Spinal cord (tissue), 9 donors: ENCODE measurements at regions not wholly inside any gene's neighbourhood (a gene's known extent, or its start where the extent isn't known, plus 50 kb on each side); places are given as distances from the start of the nearest gene placed in this dataset.

Experiments
- DNase-seq, 6 donors: peaks; one replicate each; pipeline versions ENCODE4 v3.0.0 to v3.0.0-alpha.2; 2013 to 2015; ENCODE audit warnings: low spot score in 6 of 6, low read depth in 4 of 6
- H3K27ac ChIP-seq: one replicate; pipeline ENCODE4 v1.5.1; 2013; ENCODE audit warnings: low read depth, low read length, control low read depth
- H3K27me3 ChIP-seq: one replicate; pipeline ENCODE4 v1.6.1; 2013; ENCODE audit warnings: low read length; ENCODE audit not compliant: control insufficient read depth, insufficient read depth
- H3K36me3 ChIP-seq: one replicate; pipeline ENCODE4 v1.6.1; 2013; ENCODE audit warnings: low read length; ENCODE audit not compliant: control insufficient read depth, insufficient read depth
- H3K4me1 ChIP-seq: one replicate; pipeline ENCODE4 v1.6.1; 2013; ENCODE audit warnings: low read length; ENCODE audit not compliant: control insufficient read depth, insufficient read depth
- H3K4me3 ChIP-seq: one replicate; pipeline ENCODE4 v1.5.1; 2013; ENCODE audit warnings: low read depth, low read length, control low read depth
- H3K9me3 ChIP-seq: one replicate; pipeline ENCODE4 v1.6.1; 2013; ENCODE audit warnings: low read length; ENCODE audit not compliant: control insufficient read depth, insufficient read depth
- WGBS: methylation state at CpG from one replicate; pipeline ENCODE4 v1.1.5; 2013; ENCODE audit warnings: missing lambda C conversion rate; ENCODE audit not compliant: insufficient coverage; 5-methylcytosine and 5-hydroxymethylcytosine counted together
- donor health status: healthy.

DNA sequence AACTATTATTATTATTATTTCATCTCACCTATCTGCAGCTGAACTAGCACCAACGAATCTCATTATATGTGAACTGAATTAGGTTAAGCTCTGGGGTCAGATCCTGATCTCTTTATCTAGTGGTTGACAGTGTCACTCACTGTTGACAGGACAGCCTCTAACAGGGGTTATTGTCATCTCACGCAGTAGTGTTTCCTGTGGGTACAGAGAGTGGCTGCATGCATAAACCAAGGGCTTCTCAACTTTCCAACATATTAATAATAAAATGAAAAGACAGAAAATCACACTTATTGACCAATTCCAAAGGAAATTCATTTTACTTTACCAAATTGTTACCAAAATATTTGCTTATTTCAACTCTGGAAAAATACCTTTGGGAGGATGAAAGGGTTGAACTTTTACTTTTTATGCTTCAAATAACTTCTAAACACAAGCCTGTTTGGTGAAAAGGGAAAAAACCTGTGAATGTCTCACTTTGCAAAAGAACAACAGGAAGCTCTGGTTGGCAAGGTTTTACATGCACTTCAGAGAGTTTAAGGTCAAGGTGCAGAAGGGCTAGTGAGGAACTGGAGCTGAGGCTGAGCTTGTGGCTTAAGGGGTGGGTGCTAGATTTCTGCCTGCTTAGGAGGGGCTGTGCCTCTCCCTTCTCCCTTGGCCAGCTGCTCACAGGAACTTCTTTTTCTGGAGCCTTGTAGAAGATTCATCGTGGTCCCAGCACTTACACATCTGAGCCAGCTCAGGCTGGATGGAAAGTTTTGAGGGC lies 72.6 kb downstream of the CTAGE1 start:
- Histone ChIP-seq H3K36me3 (no peaks in the 10 kb centered on the region), H3K9me3 (no peaks in the 10 kb centered on the region), H3K27ac (no peak overlapping the region), H3K4me1 (peaks cover 18% of the 10 kb centered on the region), H3K27me3 (peaks cover 46% of the 10 kb centered on the region), H3K4me3 (no peak overlapping the region)
- WGBS: no CpG with 5 or more reads among the region's 3 CpGs
- no peak for DNase-seq

DNA sequence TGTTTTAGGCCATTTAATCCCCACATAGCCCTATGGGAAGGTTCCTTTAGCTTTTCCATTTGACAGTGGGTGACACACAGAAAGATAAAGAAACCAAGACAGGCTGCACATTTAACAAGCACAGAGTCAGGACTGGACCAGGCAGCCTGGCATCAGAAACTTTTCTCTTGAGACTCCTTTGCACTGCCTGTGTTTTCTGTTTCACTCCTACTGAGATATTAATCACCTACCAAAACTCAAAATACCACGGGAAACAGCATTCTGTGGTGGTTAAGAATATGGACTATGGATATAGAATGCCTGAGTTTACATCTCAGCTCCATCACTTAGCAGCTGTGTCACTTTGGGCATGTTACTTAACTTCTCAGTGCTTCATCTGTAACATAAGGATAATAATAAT lies 73.3 kb downstream of the CTAGE1 start:
- H3K27ac ChIP-seq: no peak overlapping the region
- peaks cover 40% of the 10 kb centered on the region for H3K27me3 ChIP-seq
- no peaks in the 10 kb centered on the region for H3K36me3 ChIP-seq
- no CpG with 5 or more reads among the region's 1 CpG for WGBS
- H3K4me1 ChIP-seq: peaks cover 18% of the 10 kb centered on the region
- no peak for DNase-seq
- H3K9me3 ChIP-seq: no peaks in the 10 kb centered on the region
- H3K4me3 ChIP-seq: no peak overlapping the region

DNA sequence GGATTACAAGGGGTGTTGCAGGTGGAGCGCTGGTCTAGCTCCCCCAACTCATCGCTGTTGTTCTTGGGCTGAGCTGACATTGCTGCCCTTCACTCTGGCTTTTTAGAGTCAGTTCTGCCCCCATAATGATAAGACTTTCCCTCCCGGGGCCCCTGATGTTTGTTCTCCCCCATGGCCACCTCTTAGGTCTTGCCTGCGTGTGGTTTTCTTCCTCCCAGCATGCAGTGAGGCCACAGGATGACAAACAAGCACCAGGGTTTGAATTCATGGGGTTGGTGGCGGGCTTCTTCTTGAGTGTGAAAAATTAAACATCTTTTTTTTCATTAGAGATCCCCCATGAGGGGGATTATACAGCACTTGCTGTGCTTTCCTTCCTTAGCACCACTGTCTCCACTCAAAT lies 74.1 kb downstream of the CTAGE1 start:
- peaks cover 31% of the 10 kb centered on the region for H3K27me3 ChIP-seq
- no peak for DNase-seq
- peaks cover 11% of the 10 kb centered on the region for H3K4me1 ChIP-seq
- no peaks in the 10 kb centered on the region for H3K9me3 ChIP-seq
- 94% methylated on average over 2 of the region's 5 CpGs for WGBS
- no peaks in the 10 kb centered on the region for H3K36me3 ChIP-seq
- H3K27ac ChIP-seq: no peak overlapping the region
- H3K4me3 ChIP-seq: no peak overlapping the region

GRCh38 chr18:22342625-22343024 lies 75.1 kb downstream of the CTAGE1 start:
- peak in 1 of 6 donors; percentile 16 for DNase-seq
- no peak overlapping the region for H3K4me3 ChIP-seq
- no peaks in the 10 kb centered on the region for H3K36me3 ChIP-seq
- H3K27me3 ChIP-seq: peaks cover 22% of the 10 kb centered on the region
- H3K27ac ChIP-seq: no peak overlapping the region
- no CpG with 5 or more reads among the region's 4 CpGs for WGBS
- no peaks in the 10 kb centered on the region for H3K9me3 ChIP-seq
- peaks cover 5% of the 10 kb centered on the region for H3K4me1 ChIP-seq

GRCh38 chr18:22340331-22340730 lies 77.4 kb downstream of the CTAGE1 start:
- H3K4me3 ChIP-seq: no peak overlapping the region
- no peak overlapping the region for H3K27ac ChIP-seq
- WGBS: 88% methylated on average over 2 of the region's 3 CpGs
- H3K36me3 ChIP-seq: no peaks in the 10 kb centered on the region
- no peaks in the 10 kb centered on the region for H3K4me1 ChIP-seq
- H3K27me3 ChIP-seq: peaks cover 3% of the 10 kb centered on the region
- no peak for DNase-seq
- H3K9me3 ChIP-seq: no peaks in the 10 kb centered on the region

DNA sequence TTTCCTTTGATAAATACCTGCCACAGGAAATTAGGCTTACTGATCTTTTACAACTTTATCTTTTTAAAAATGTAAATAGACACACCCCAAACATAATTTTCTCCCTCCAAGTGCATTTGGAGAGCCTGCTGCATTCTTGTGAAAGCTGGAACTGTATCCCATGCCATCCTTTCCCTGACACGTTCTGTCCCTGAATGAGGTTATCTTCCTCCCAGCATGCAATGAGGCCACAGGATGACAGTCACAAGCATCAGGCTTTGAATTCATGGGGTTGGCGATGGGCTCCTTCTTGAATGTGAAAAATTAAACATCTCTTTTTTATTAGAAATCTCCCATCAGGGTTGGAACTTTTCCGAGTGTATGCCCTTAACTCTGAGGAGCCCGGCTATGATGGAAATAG lies 77.8 kb downstream of the CTAGE1 start:
- Histone ChIP-seq H3K4me3 (no peak overlapping the region), H3K9me3 (no peaks in the 10 kb centered on the region), H3K36me3 (no peaks in the 10 kb centered on the region), H3K27ac (no peak overlapping the region), H3K4me1 (no peaks in the 10 kb centered on the region), H3K27me3 (peaks cover 3% of the 10 kb centered on the region)
- WGBS: 86% methylated on average over 2 of the region's 4 CpGs
- no peak for DNase-seq

GRCh38 chr18:22337833-22338232 lies 79.9 kb downstream of the CTAGE1 start:
- no peak for DNase-seq
- Histone ChIP-seq H3K27me3 (no peaks in the 10 kb centered on the region), H3K9me3 (no peaks in the 10 kb centered on the region), H3K36me3 (no peaks in the 10 kb centered on the region), H3K4me1 (no peaks in the 10 kb centered on the region), H3K4me3 (no peak overlapping the region), H3K27ac (no peak overlapping the region)

- Histone ChIP-seq H3K27me3 (no peaks in the 10 kb centered on the region), H3K36me3 (no peaks in the 10 kb centered on the region), H3K9me3 (no peaks in the 10 kb centered on the region), H3K4me1 (no peaks in the 10 kb centered on the region), H3K4me3 (no peak overlapping the region), H3K27ac (no peak overlapping the region)
- WGBS: no CpG with 5 or more reads among the region's 3 CpGs
- DNase-seq: no peak
Observed at GRCh38 chr18:22337306-22337705, 80.4 kb downstream of the CTAGE1 start.

- no peaks in the 10 kb centered on the region for H3K9me3 ChIP-seq
- H3K4me1 ChIP-seq: no peaks in the 10 kb centered on the region
- 91% methylated on average over 4 of the region's 4 CpGs for WGBS
- no peak overlapping the region for H3K27ac ChIP-seq
- no peaks in the 10 kb centered on the region for H3K36me3 ChIP-seq
- DNase-seq: no peak
- H3K27me3 ChIP-seq: no peaks in the 10 kb centered on the region
- no peak overlapping the region for H3K4me3 ChIP-seq
Observed at GRCh38 chr18:22336406-22336805, 81.3 kb downstream of the CTAGE1 start.

DNA sequence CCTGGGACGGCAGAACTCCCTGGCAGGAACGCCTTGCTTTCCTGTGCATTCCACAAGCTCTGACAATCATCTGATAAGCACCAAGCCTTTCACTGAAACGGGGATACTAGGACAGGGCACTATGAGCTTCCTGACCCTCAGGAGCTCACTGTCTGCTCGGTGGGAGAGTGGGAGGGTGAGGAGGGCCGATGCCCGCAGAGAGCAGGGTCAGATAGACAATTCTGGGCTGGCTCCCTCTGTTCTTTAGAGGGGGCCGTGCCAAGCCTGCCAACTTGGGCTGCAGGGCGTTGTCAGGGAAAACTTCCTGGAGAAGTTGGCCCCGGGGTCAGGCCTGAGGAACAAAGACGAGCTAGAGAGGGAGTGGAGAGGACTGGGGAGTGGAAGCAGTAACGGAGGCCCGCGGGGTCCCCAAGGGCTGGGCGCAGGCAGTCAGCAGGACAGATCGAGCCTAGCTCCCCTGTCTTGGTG lies 82.0 kb downstream of the CTAGE1 start:
- DNase-seq: no peak
- Histone ChIP-seq H3K9me3 (no peaks in the 10 kb centered on the region), H3K4me3 (no peak overlapping the region), H3K27ac (no peak overlapping the region), H3K36me3 (no peaks in the 10 kb centered on the region), H3K27me3 (no peaks in the 10 kb centered on the region), H3K4me1 (no peaks in the 10 kb centered on the region)
- 71% methylated on average over 15 of the region's 15 CpGs for WGBS
